ENCODE measurements at regions not wholly inside any gene's neighbourhood (a gene's known extent, or its start where the extent isn't known, plus 50 kb on each side); places are given as distances from the start of the nearest gene placed in this dataset.

DNA sequence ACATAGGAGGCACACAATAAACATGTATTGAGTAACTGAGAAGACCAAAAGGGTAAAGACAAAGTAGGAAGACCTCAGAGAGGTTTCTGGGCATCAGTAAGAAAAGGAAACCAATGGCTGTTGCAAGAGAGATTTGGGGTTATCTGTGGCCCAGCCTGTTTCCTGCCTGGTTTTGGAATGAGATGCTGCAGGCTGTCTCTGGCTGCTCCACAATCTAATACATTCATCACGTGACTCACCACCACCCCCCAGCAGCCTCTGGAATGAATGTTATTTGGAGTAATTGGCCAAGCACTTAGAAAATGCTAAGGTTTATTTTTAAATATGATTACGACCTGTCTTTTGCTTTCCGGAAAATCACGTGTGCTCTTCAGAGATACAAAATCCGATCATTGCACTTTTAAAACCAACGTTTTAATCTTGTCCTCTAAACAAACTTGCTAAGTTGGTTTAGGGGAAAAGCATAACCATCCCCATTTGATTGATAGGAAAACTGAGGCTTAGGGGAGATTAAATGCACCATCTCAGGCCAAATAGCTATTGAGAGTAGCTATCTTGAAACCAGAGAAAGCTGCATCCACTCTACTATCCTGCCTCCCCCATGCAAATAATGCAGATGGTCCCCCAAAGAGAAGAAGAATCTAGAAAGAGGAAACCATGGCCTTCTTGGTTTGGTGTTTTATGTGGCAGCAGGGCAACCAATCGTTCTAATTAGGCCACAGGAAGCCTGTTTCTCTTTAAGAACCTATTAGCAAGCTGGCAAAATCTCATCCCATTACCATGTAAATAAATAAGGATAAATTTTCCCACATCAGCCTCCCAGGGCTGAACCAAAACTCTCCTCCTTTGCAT is 151.8 kb upstream of the ADRA1B start (continued):
- peak; percentile 46 for TF ChIP-seq RBM25 (IDR thresholded peaks at IDR 0.05; ENCODE audit: low read depth, low read length, severe bottlenecking)
- TF ChIP-seq, protein P1, sequence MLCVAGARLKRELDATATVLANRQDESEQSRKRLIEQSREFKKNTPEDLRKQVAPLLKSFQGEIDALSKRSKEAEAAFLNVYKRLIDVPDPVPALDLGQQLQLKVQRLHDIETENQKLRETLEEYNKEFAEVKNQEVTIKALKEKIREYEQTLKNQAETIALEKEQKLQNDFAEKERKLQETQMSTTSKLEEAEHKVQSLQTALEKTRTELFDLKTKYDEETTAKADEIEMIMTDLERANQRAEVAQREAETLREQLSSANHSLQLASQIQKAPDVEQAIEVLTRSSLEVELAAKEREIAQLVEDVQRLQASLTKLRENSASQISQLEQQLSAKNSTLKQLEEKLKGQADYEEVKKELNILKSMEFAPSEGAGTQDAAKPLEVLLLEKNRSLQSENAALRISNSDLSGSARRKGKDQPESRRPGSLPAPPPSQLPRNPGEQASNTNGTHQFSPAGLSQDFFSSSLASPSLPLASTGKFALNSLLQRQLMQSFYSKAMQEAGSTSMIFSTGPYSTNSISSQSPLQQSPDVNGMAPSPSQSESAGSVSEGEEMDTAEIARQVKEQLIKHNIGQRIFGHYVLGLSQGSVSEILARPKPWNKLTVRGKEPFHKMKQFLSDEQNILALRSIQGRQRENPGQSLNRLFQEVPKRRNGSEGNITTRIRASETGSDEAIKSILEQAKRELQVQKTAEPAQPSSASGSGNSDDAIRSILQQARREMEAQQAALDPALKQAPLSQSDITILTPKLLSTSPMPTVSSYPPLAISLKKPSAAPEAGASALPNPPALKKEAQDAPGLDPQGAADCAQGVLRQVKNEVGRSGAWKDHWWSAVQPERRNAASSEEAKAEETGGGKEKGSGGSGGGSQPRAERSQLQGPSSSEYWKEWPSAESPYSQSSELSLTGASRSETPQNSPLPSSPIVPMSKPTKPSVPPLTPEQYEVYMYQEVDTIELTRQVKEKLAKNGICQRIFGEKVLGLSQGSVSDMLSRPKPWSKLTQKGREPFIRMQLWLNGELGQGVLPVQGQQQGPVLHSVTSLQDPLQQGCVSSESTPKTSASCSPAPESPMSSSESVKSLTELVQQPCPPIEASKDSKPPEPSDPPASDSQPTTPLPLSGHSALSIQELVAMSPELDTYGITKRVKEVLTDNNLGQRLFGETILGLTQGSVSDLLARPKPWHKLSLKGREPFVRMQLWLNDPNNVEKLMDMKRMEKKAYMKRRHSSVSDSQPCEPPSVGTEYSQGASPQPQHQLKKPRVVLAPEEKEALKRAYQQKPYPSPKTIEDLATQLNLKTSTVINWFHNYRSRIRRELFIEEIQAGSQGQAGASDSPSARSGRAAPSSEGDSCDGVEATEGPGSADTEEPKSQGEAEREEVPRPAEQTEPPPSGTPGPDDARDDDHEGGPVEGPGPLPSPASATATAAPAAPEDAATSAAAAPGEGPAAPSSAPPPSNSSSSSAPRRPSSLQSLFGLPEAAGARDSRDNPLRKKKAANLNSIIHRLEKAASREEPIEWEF (CRISPR knock-in tag; IDR thresholded peaks at IDR 0.05): no peak
- no peak for TF ChIP-seq SUPT5H (IDR thresholded peaks at IDR 0.05)
- no peak for TF ChIP-seq ZNF124 (CRISPR knock-in tag; IDR thresholded peaks at IDR 0.05)
- TF ChIP-seq YY1 (IDR thresholded peaks at IDR 0.05; ENCODE audit: borderline replicate concordance in 1 of 3, control insufficient read depth in 1 of 3, extremely low read depth in 1 of 3, insufficient read depth in 3 of 3, insufficient read length in 1 of 3, insufficient replicate concordance in 2 of 3, low read depth in 1 of 3, low read length in 2 of 3): no peak
